ENCODE measurements at regions not wholly inside any gene's neighbourhood (a gene's known extent, or its start where the extent isn't known, plus 50 kb on each side); places are given as distances from the start of the nearest gene placed in this dataset.

DNA sequence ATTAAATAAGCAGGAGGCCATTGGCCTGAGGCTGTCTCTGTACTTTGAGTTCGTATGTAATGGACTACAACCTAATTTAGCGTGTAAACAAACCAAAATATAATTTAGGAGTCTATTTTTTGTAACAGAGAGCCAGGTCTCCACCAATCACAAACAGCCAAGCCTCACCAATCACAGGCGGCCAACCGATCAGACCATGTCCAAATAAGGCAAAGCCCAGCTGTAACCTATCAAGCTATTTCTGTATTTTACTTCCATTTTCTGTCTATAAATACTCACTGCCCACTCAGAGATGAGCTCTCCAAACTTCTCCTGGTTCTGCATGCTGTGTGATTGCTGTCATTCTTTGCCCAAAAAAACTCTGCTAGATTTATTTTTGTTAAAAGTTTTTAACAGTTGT lies 322.7 kb downstream of the NPIPA8 start:
- H3K4me3 Mint-ChIP-seq (ENCODE audit: unreplicated experiment): no peak overlapping the region
- H3K9me3 Mint-ChIP-seq (ENCODE audit: low read depth): peaks cover 4% of the 10 kb centered on the region
- no peak overlapping the region for H3K27ac Mint-ChIP-seq (ENCODE audit: unreplicated experiment)
- DNase-seq (ENCODE audit: low spot score): no peak
- TF ChIP-seq, protein P1, sequence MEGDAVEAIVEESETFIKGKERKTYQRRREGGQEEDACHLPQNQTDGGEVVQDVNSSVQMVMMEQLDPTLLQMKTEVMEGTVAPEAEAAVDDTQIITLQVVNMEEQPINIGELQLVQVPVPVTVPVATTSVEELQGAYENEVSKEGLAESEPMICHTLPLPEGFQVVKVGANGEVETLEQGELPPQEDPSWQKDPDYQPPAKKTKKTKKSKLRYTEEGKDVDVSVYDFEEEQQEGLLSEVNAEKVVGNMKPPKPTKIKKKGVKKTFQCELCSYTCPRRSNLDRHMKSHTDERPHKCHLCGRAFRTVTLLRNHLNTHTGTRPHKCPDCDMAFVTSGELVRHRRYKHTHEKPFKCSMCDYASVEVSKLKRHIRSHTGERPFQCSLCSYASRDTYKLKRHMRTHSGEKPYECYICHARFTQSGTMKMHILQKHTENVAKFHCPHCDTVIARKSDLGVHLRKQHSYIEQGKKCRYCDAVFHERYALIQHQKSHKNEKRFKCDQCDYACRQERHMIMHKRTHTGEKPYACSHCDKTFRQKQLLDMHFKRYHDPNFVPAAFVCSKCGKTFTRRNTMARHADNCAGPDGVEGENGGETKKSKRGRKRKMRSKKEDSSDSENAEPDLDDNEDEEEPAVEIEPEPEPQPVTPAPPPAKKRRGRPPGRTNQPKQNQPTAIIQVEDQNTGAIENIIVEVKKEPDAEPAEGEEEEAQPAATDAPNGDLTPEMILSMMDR (IDR thresholded peaks at IDR 0.05): no peak
- no peaks in the 10 kb centered on the region for H3K4me1 Mint-ChIP-seq (ENCODE audit: low read depth)
- H3K36me3 Mint-ChIP-seq (ENCODE audit: low read depth): no peaks in the 10 kb centered on the region
- H3K27me3 Mint-ChIP-seq (ENCODE audit: low read depth): no peaks in the 10 kb centered on the region

GRCh38 chr16:18008356-18008755 lies 328.2 kb downstream of the NPIPA8 start:
- Mint-ChIP-seq H3K4me3 (ENCODE audit: unreplicated experiment) (no peak overlapping the region), H3K36me3 (ENCODE audit: low read depth) (no peaks in the 10 kb centered on the region), H3K4me1 (ENCODE audit: low read depth) (no peaks in the 10 kb centered on the region), H3K27me3 (ENCODE audit: low read depth) (no peaks in the 10 kb centered on the region), H3K27ac (ENCODE audit: unreplicated experiment) (no peak overlapping the region), H3K9me3 (ENCODE audit: low read depth) (peaks cover 6% of the 10 kb centered on the region)
- TF ChIP-seq, protein P1 (IDR thresholded peaks at IDR 0.05): no peak
- no peak for DNase-seq (ENCODE audit: low spot score)

- no peak overlapping the region for H3K4me3 Mint-ChIP-seq (ENCODE audit: unreplicated experiment)
- H3K27me3 Mint-ChIP-seq (ENCODE audit: low read depth): no peaks in the 10 kb centered on the region
- TF ChIP-seq, protein P1 (IDR thresholded peaks at IDR 0.05): no peak
- no peak overlapping the region for H3K27ac Mint-ChIP-seq (ENCODE audit: unreplicated experiment)
- no peak for DNase-seq (ENCODE audit: low spot score)
- peaks cover 14% of the 10 kb centered on the region for H3K9me3 Mint-ChIP-seq (ENCODE audit: low read depth)
- H3K36me3 Mint-ChIP-seq (ENCODE audit: low read depth): no peaks in the 10 kb centered on the region
- H3K4me1 Mint-ChIP-seq (ENCODE audit: low read depth): no peaks in the 10 kb centered on the region
These were observed 333.5 kb downstream of the NPIPA8 start for GRCh38 chr16:18003033-18003432.

DNA sequence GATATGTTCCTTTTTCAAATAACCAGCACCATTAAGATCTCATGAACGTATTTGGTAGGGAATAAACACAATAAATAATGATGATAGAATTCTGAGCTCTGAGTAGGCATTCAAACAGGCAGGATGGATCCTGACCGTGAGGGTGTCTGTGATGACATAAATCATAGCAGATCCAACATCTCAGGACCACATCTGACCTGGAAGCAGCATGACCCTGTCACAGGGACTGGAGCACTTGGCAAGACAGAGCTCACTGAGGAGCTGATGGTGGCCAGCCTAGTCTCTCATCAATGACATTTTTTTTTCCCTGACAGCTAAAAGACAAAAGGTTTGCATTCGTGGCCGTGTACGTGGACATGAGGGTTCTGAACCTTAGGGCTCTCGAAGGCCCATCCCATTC lies 337.5 kb downstream of the NPIPA8 start:
- Mint-ChIP-seq H3K27me3 (ENCODE audit: low read depth) (no peaks in the 10 kb centered on the region), H3K36me3 (ENCODE audit: low read depth) (no peaks in the 10 kb centered on the region), H3K27ac (ENCODE audit: unreplicated experiment) (no peak overlapping the region), H3K4me3 (ENCODE audit: unreplicated experiment) (no peak overlapping the region), H3K9me3 (ENCODE audit: low read depth) (peaks cover 14% of the 10 kb centered on the region), H3K4me1 (ENCODE audit: low read depth) (no peaks in the 10 kb centered on the region)
- TF ChIP-seq, protein P1 (IDR thresholded peaks at IDR 0.05): no peak
- DNase-seq (ENCODE audit: low spot score): no peak

DNA sequence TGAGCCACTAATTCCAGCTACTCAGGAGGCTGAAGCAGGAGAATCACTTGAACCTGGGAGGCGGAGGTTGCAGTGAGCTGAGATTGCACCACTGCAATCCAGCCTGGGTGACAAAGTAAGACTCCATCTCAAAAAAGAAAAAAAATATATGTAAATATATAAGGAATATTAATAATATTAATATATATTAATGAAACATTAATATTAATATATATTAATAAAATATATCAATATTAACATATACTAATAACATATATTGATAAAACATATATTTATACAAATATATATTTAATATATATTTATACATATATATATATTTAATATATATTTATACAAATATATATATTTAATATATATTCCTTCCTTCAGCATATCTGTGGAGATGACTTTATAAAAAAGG lies 338.0 kb downstream of the NPIPA8 start:
- H3K36me3 Mint-ChIP-seq (ENCODE audit: low read depth): no peaks in the 10 kb centered on the region
- H3K4me1 Mint-ChIP-seq (ENCODE audit: low read depth): no peaks in the 10 kb centered on the region
- H3K27ac Mint-ChIP-seq (ENCODE audit: unreplicated experiment): no peak overlapping the region
- H3K4me3 Mint-ChIP-seq (ENCODE audit: unreplicated experiment): no peak overlapping the region
- peaks cover 14% of the 10 kb centered on the region for H3K9me3 Mint-ChIP-seq (ENCODE audit: low read depth)
- TF ChIP-seq, protein P1 (IDR thresholded peaks at IDR 0.05): no peak
- no peak for DNase-seq (ENCODE audit: low spot score)
- H3K27me3 Mint-ChIP-seq (ENCODE audit: low read depth): no peaks in the 10 kb centered on the region
